Activated CD4-positive, alpha-beta T cell treated with anti-CD3 and anti-CD28 coated beads for 36 hours (primary cell): ENCODE measurements at regions not wholly inside any gene's neighbourhood (a gene's known extent, or its start where the extent isn't known, plus 50 kb on each side); places are given as distances from the start of the nearest gene placed in this dataset.

Experiments used
- ATAC-seq: fragments of 200-7000 bp; cut with Tn5 transposase; one replicate; pipeline ENCODE4 v1.10.0; 2021; ENCODE audit warnings: mild to moderate bottlenecking, moderate library complexity
- CTCF ChIA-PET: fragments of 350-600 bp; sonication (Branson Sonifier 250); formaldehyde crosslinking; loops from one replicate; lab custom pipeline; 2021; ENCODE audit warnings: antibody characterized with exemption; lab: Charles Lee
- POLR2A ChIA-PET: fragments of 350-600 bp; sonication (Branson Sonifier 250); formaldehyde crosslinking; loops from one replicate; lab custom pipeline; 2021; ENCODE audit warnings: antibody characterized with exemption, inconsistent platforms; lab: Charles Lee
- DNase-seq: peaks from one replicate; pipeline ENCODE4 v3.0.0-alpha.2; 2020
- H3K27ac Mint-ChIP-seq: one replicate; pipeline ENCODE4 v1.8.0; 2021; ENCODE audit warnings: mixed read lengths
- H3K27me3 Mint-ChIP-seq: one replicate; pipeline ENCODE4 v1.8.0; 2021; ENCODE audit warnings: mixed read lengths
- H3K36me3 Mint-ChIP-seq: one replicate; pipeline ENCODE4 v1.8.0; 2021; ENCODE audit warnings: low read depth, mixed read lengths
- H3K4me1 Mint-ChIP-seq: one replicate; pipeline ENCODE4 v1.8.0; 2021; ENCODE audit warnings: mixed read lengths
- H3K4me3 Mint-ChIP-seq: one replicate; pipeline ENCODE4 v1.8.0; 2021; ENCODE audit warnings: mild to moderate bottlenecking, moderate library complexity, mixed read lengths
- H3K9me3 Mint-ChIP-seq: one replicate; pipeline ENCODE4 v1.8.0; 2021; ENCODE audit warnings: low read depth, mixed read lengths
- intact Hi-C, 2 experiments: fragments of 100-400 bp; cut with DNase I in 1 of 2; cut with micrococcal nuclease in 1 of 2; formaldehyde crosslinking; loops; one replicate each; pipeline versions ENCODE4 v1.14.2 to v1.15.1; 2022 to 2024; cut with DNase I, micrococcal nuclease

GRCh38 chr5:147143215-147143614, 91.6 kb upstream of the STK32A start:
- H3K4me3 Mint-ChIP-seq, result no peak overlapping the region
- H3K27ac Mint-ChIP-seq, result no peak overlapping the region
- H3K36me3 Mint-ChIP-seq, result peaks cover 1% of the 10 kb centered on the region
- intact Hi-C loops, result no loop called here
- no peaks in the 10 kb centered on the region for H3K4me1 Mint-ChIP-seq
- H3K9me3 Mint-ChIP-seq, result peaks cover 18% of the 10 kb centered on the region
- DNase-seq, result no peak
- peaks cover 5% of the 10 kb centered on the region for H3K27me3 Mint-ChIP-seq
- ChIA-PET CTCF (interaction anchor here (0.5 to 1.2 kb wide), 2 partner anchors 9 to 57 kb away, joined by 3 to 4 read pairs; no protein-coding TSS in a partner anchor), POLR2A (no interaction called here)
- ATAC-seq, result no peak

- DNase-seq (no peak), ATAC-seq (no peak)
- Mint-ChIP-seq H3K27me3 (peaks cover 6% of the 10 kb centered on the region), H3K4me1 (no peaks in the 10 kb centered on the region), H3K36me3 (no peaks in the 10 kb centered on the region), H3K9me3 (peaks cover 4% of the 10 kb centered on the region), H3K4me3 (no peak overlapping the region), H3K27ac (no peak overlapping the region)
- CTCF ChIA-PET, result no interaction called here
- intact Hi-C loops, result no loop called here
- POLR2A ChIA-PET, result no interaction called here
Observed at GRCh38 chr5:147145328-147145727, 89.5 kb upstream of the STK32A start.

- Mint-ChIP-seq H3K27me3 (peaks cover 9% of the 10 kb centered on the region), H3K9me3 (no peaks in the 10 kb centered on the region), H3K4me1 (no peaks in the 10 kb centered on the region), H3K27ac (no peak overlapping the region), H3K4me3 (no peak overlapping the region), H3K36me3 (no peaks in the 10 kb centered on the region)
- ATAC-seq, result no peak
- intact Hi-C loops, result no loop called here
- CTCF ChIA-PET, result no interaction called here
- no peak for DNase-seq
- POLR2A ChIA-PET, result no interaction called here
Observed at GRCh38 chr5:147148715-147149114, 86.1 kb upstream of the STK32A start.

GRCh38 chr5:147152086-147152485, 82.7 kb upstream of the STK32A start:
- POLR2A ChIA-PET, result no interaction called here
- H3K9me3 Mint-ChIP-seq, result no peaks in the 10 kb centered on the region
- no peaks in the 10 kb centered on the region for H3K36me3 Mint-ChIP-seq
- no peaks in the 10 kb centered on the region for H3K4me1 Mint-ChIP-seq
- intact Hi-C loops, result no loop called here
- DNase-seq (no peak), ATAC-seq (no peak)
- no peak overlapping the region for H3K4me3 Mint-ChIP-seq
- CTCF ChIA-PET, result no interaction called here
- no peak overlapping the region for H3K27ac Mint-ChIP-seq
- peaks cover 9% of the 10 kb centered on the region for H3K27me3 Mint-ChIP-seq

GRCh38 chr5:147154809-147155208, 80.0 kb upstream of the STK32A start:
- no peaks in the 10 kb centered on the region for H3K9me3 Mint-ChIP-seq
- no peak overlapping the region for H3K27ac Mint-ChIP-seq
- H3K27me3 Mint-ChIP-seq, result peaks cover 7% of the 10 kb centered on the region
- H3K4me3 Mint-ChIP-seq, result no peak overlapping the region
- no peaks in the 10 kb centered on the region for H3K4me1 Mint-ChIP-seq
- intact Hi-C loops, result no loop called here
- POLR2A ChIA-PET, result no interaction called here
- H3K36me3 Mint-ChIP-seq, result no peaks in the 10 kb centered on the region
- ATAC-seq (no peak), DNase-seq (no peak)
- CTCF ChIA-PET, result interaction anchor here (0.6 to 1.4 kb wide), 3 partner anchors 24 to 34 kb away, joined by 3 to 4 read pairs (median 3); no protein-coding TSS in a partner anchor

GRCh38 chr5:147156012-147156411, 78.8 kb upstream of the STK32A start:
- CTCF ChIA-PET, result interaction anchor here (1.1 kb wide), 1 partner anchor 58 kb away, joined by 4 read pairs; no protein-coding TSS in a partner anchor
- POLR2A ChIA-PET, result no interaction called here
- H3K4me3 Mint-ChIP-seq, result no peak overlapping the region

GRCh38 chr5:147160902-147161700, 73.7 kb upstream of the STK32A start:
- no peak for DNase-seq
- Mint-ChIP-seq H3K4me1 (no peaks in the 10 kb centered on the region), H3K9me3 (no peaks in the 10 kb centered on the region), H3K27me3 (peaks cover 2% of the 10 kb centered on the region), H3K36me3 (no peaks in the 10 kb centered on the region), H3K4me3 (no peak overlapping the region), H3K27ac (no peak overlapping the region)
- CTCF ChIA-PET, result no interaction called here
- POLR2A ChIA-PET, result no interaction called here
- no peak for ATAC-seq
- intact Hi-C loops, result no loop called here

More at GRCh38 chr5:147156012-147156411, 78.8 kb upstream of the STK32A start:
- H3K4me1 Mint-ChIP-seq, result no peaks in the 10 kb centered on the region
- H3K36me3 Mint-ChIP-seq, result no peaks in the 10 kb centered on the region
- no peaks in the 10 kb centered on the region for H3K9me3 Mint-ChIP-seq
- H3K27me3 Mint-ChIP-seq, result peaks cover 7% of the 10 kb centered on the region
- no peak overlapping the region for H3K27ac Mint-ChIP-seq
- intact Hi-C loops, result no loop called here
- ATAC-seq (no peak), DNase-seq (no peak)

GRCh38 chr5:147162740-147163139, 72.1 kb upstream of the STK32A start:
- Mint-ChIP-seq H3K36me3 (no peaks in the 10 kb centered on the region), H3K27me3 (peaks cover 2% of the 10 kb centered on the region), H3K27ac (no peak overlapping the region)

GRCh38 chr5:147167529-147167928, 67.3 kb upstream of the STK32A start:
- POLR2A ChIA-PET, result no interaction called here
- ATAC-seq, result no peak
- DNase-seq, result no peak
- Mint-ChIP-seq H3K4me3 (no peak overlapping the region), H3K9me3 (no peaks in the 10 kb centered on the region), H3K27me3 (no peaks in the 10 kb centered on the region), H3K27ac (no peak overlapping the region), H3K4me1 (no peaks in the 10 kb centered on the region), H3K36me3 (no peaks in the 10 kb centered on the region)
- CTCF ChIA-PET, result no interaction called here
- intact Hi-C loops, result no loop called here

More at GRCh38 chr5:147162740-147163139, 72.1 kb upstream of the STK32A start:
- ChIA-PET CTCF (interaction anchor here (0.7 to 1.2 kb wide), 2 partner anchors 23 to 375 kb away, joined by 3 read pairs; no protein-coding TSS in a partner anchor), POLR2A (no interaction called here)
- intact Hi-C loops, result no loop called here
- no peaks in the 10 kb centered on the region for H3K4me1 Mint-ChIP-seq
- H3K9me3 Mint-ChIP-seq, result no peaks in the 10 kb centered on the region
- no peak overlapping the region for H3K4me3 Mint-ChIP-seq
- DNase-seq (no peak), ATAC-seq (no peak)

GRCh38 chr5:147168578-147169327, 66.1 kb upstream of the STK32A start:
- Mint-ChIP-seq H3K4me3 (no peak overlapping the region), H3K4me1 (no peaks in the 10 kb centered on the region), H3K27me3 (no peaks in the 10 kb centered on the region), H3K9me3 (no peaks in the 10 kb centered on the region), H3K27ac (no peak overlapping the region), H3K36me3 (no peaks in the 10 kb centered on the region)
- ChIA-PET POLR2A (no interaction called here), CTCF (no interaction called here)
- DNase-seq (no peak), ATAC-seq (no peak)
- intact Hi-C loops, result no loop called here

- H3K9me3 Mint-ChIP-seq, result no peaks in the 10 kb centered on the region
- intact Hi-C loops, result no loop called here
- H3K27me3 Mint-ChIP-seq, result no peaks in the 10 kb centered on the region
- ChIA-PET POLR2A (no interaction called here), CTCF (no interaction called here)
- no peak for DNase-seq
- H3K4me3 Mint-ChIP-seq, result no peak overlapping the region
- no peaks in the 10 kb centered on the region for H3K4me1 Mint-ChIP-seq
- ATAC-seq, result no peak
- no peak overlapping the region for H3K27ac Mint-ChIP-seq
- no peaks in the 10 kb centered on the region for H3K36me3 Mint-ChIP-seq
Observed at GRCh38 chr5:147169399-147169798, 65.4 kb upstream of the STK32A start.

- ChIA-PET POLR2A (no interaction called here), CTCF (no interaction called here)
- Mint-ChIP-seq H3K9me3 (no peaks in the 10 kb centered on the region), H3K4me3 (no peak overlapping the region), H3K36me3 (no peaks in the 10 kb centered on the region), H3K27me3 (no peaks in the 10 kb centered on the region), H3K27ac (no peak overlapping the region), H3K4me1 (no peaks in the 10 kb centered on the region)
- intact Hi-C loops, result no loop called here
- no peak for ATAC-seq
- DNase-seq, result no peak
Observed at GRCh38 chr5:147169901-147170300, 64.9 kb upstream of the STK32A start.
